GM12878 (cell line): ENCODE measurements at regions not wholly inside any gene's neighbourhood (a gene's known extent, or its start where the extent isn't known, plus 50 kb on each side); places are given as distances from the start of the nearest gene placed in this dataset.

Source experiments
- ATAC-seq: fragments of 200-7000 bp; cut with Tn5 transposase; 3 replicates; pipeline ENCODE4 v1.9.1; 2020; ENCODE audit warnings: mild to moderate bottlenecking, moderate library complexity
- BruUV-seq: library from RNA; stranded (reverse); fragments of 400-500 nt; replicated peaks from 2 replicates; lab custom pipeline; 2021; lab: Mats Ljungman, UMichigan
- CTCF ChIA-PET: fragments of 300-600 bp; sonication (Branson Sonifier 250); formaldehyde crosslinking; extraction: SDS; loops from one replicate; lab custom pipeline; 2021; ENCODE audit warnings: inconsistent platforms; lab: Yijun Ruan, JAX
- POLR2A ChIA-PET: fragments of 350-600 bp; formaldehyde crosslinking; extraction: SDS; loops from one replicate; lab custom pipeline; 2021; ENCODE audit warnings: inconsistent platforms; lab: Charles Lee
- RAD21 ChIA-PET: fragments of 300-600 bp; sonication (Branson Sonifier 250); formaldehyde crosslinking; loops from one replicate; lab custom pipeline; 2023; ENCODE audit warnings: antibody characterized with exemption; ENCODE audit not compliant: unreplicated experiment; lab: Charles Lee
- SMC1A ChIA-PET: fragments of 300-600 bp; sonication (Branson Sonifier 250); formaldehyde crosslinking; loops from one replicate; lab custom pipeline; 2023; ENCODE audit not compliant: unreplicated experiment, uncharacterized antibody; lab: Charles Lee
- DNase-seq: peaks from one replicate; pipeline ENCODE4 v3.0.0-alpha.2; 2011; ENCODE audit warnings: low read depth, low spot score
- FAIRE-seq: peaks from 3 replicates; lab custom pipeline; 2011; peaks lifted over from hg19 to GRCh38; lab: Jason Lieb, UNC
- H2AFZ ChIP-seq: 2 replicates; pipeline ENCODE4 v1.6.0; 2011; ENCODE audit warnings: low read depth, low read length, control low read depth; ENCODE audit not compliant: control insufficient read depth
- H3K27ac ChIP-seq: 2 replicates; pipeline ENCODE4 v1.5.1; 2011; ENCODE audit warnings: control low read depth; ENCODE audit not compliant: control insufficient read depth, insufficient read depth
- H3K27me3 ChIP-seq, 2 experiments: replicated peaks in 1 of 2; 2 replicates each; pipeline versions ENCODE4 v1.6.0 to v1.6.1; 2011; ENCODE audit warnings: low read length in 1 of 2; ENCODE audit not compliant: control insufficient read depth in 2 of 2, insufficient read depth in 2 of 2
- H3K36me3 ChIP-seq, 2 experiments: 2 replicates each; pipeline ENCODE4 v1.5.1; 2011; ENCODE audit warnings: low read length in 1 of 2; ENCODE audit not compliant: control insufficient read depth in 2 of 2, insufficient read depth in 2 of 2
- H3K4me1 ChIP-seq: 2 replicates; pipeline ENCODE4 v1.6.1; 2011; ENCODE audit warnings: mild to moderate bottlenecking, low read length, moderate library complexity, mixed read lengths; ENCODE audit not compliant: control insufficient read depth, insufficient read depth
- H3K4me2 ChIP-seq: 2 replicates; pipeline ENCODE4 v1.6.0; 2011; ENCODE audit warnings: control low read depth; ENCODE audit not compliant: control insufficient read depth, insufficient read depth
- H3K4me3 ChIP-seq: fragments of 200-600 bp; sonication (generic); 2 replicates; pipeline ENCODE4 v1.5.1; 2016
- H3K79me2 ChIP-seq: 2 replicates; pipeline ENCODE4 v1.6.0; 2011; ENCODE audit warnings: low read length; ENCODE audit not compliant: control insufficient read depth, insufficient read depth
- H3K9ac ChIP-seq: 2 replicates; pipeline ENCODE4 v1.8.0; 2011; ENCODE audit warnings: low read length, control low read depth, mixed read lengths; ENCODE audit not compliant: control insufficient read depth, insufficient read depth
- H3K9me3 ChIP-seq: replicated peaks from 3 replicates; pipeline ENCODE4 v1.5.1; 2011; ENCODE audit warnings: mild to moderate bottlenecking, low read length; ENCODE audit not compliant: control insufficient read depth, insufficient read depth
- H4K20me1 ChIP-seq: 2 replicates; pipeline ENCODE4 v1.6.0; 2011; ENCODE audit not compliant: control insufficient read depth, insufficient read depth
- GABPA ChIP-seq: IDR thresholded peaks from 2 replicates; pipeline ENCODE4 v1.6.1; 2014; ENCODE audit warnings: antibody characterized with exemption, low read depth, mild to moderate bottlenecking, inconsistent platforms
- NBN ChIP-seq: fragments of 450-650 bp; IDR thresholded peaks from 2 replicates; pipeline ENCODE4 v1.6.1; 2016
- NRF1 ChIP-seq: conservative IDR thresholded peaks from 2 replicates; pipeline ENCODE4 v1.6.1; 2011; ENCODE audit warnings: mild to moderate bottlenecking, low read depth, low read length, improper control_type of control experiment
- PAX8 ChIP-seq: fragments of 450-650 bp; IDR thresholded peaks from 2 replicates; pipeline ENCODE4 v1.6.1; 2017; ENCODE audit warnings: mild to moderate bottlenecking, moderate library complexity
- POLR2AphosphoS5 ChIP-seq: IDR thresholded peaks from 2 replicates; pipeline ENCODE4 v1.6.1; 2011; ENCODE audit warnings: mild to moderate bottlenecking, low read length, inconsistent platforms
- RAD51 ChIP-seq: fragments of 450-650 bp; IDR thresholded peaks from 2 replicates; pipeline ENCODE4 v1.6.1; 2016; ENCODE audit warnings: moderate library complexity, mild to moderate bottlenecking, inconsistent platforms
- RBBP5 ChIP-seq: fragments of 200-600 bp; sonication (generic); conservative IDR thresholded peaks from 2 replicates; pipeline ENCODE4 v1.6.1; 2016
- SP1 ChIP-seq: IDR thresholded peaks from one replicate; pipeline ENCODE4 v1.6.1; 2011; ENCODE audit warnings: low read depth, low read length
- SPI1 ChIP-seq: IDR thresholded peaks from 2 replicates; pipeline ENCODE4 v1.6.1; 2011; ENCODE audit warnings: low read depth, mild to moderate bottlenecking, low read length, moderate library complexity, borderline replicate concordance; ENCODE audit not compliant: insufficient read depth
- SRF ChIP-seq, 2 experiments: IDR thresholded peaks; 2 replicates each; pipeline ENCODE4 v1.6.1; 2011; ENCODE audit warnings: low read depth in 2 of 2, low read length in 2 of 2, mild to moderate bottlenecking in 1 of 2, moderate library complexity in 1 of 2
- TCF3 ChIP-seq: IDR thresholded peaks from 2 replicates; pipeline ENCODE4 v1.6.1; 2012; ENCODE audit warnings: low read depth, mild to moderate bottlenecking, low read length, borderline replicate concordance; ENCODE audit not compliant: insufficient read depth
- TCF7 ChIP-seq: IDR thresholded peaks from 2 replicates; pipeline ENCODE4 v1.6.1; 2014; ENCODE audit warnings: antibody characterized with exemption, borderline replicate concordance
- WRNIP1 ChIP-seq: IDR thresholded peaks from 2 replicates; pipeline ENCODE4 v1.6.1; 2011; ENCODE audit warnings: low read depth, low read length, improper control_type of control experiment, borderline replicate concordance
- YY1 ChIP-seq: IDR thresholded peaks from 2 replicates; pipeline ENCODE4 v1.6.1; 2011; ENCODE audit warnings: low read depth, mild to moderate bottlenecking, low read length
- ZBED1 ChIP-seq: IDR thresholded peaks from 2 replicates; pipeline ENCODE4 v1.6.1; 2016; ENCODE audit warnings: borderline replicate concordance
- ZNF217 ChIP-seq: fragments of 450-650 bp; IDR thresholded peaks from 2 replicates; pipeline ENCODE4 v1.6.1; 2017; ENCODE audit warnings: antibody characterized with exemption, mild to moderate bottlenecking
- ZNF24 ChIP-seq: fragments of 450-650 bp; IDR thresholded peaks from 2 replicates; pipeline ENCODE4 v1.6.1; 2017; ENCODE audit warnings: antibody characterized with exemption, mild to moderate bottlenecking
- ZNF622 ChIP-seq: fragments of 450-650 bp; IDR thresholded peaks from 2 replicates; pipeline ENCODE4 v1.6.1; 2017; ENCODE audit warnings: mild to moderate bottlenecking, inconsistent platforms
- WGBS: methylation state at CpG from one replicate; pipeline ENCODE4 v1.1.6; 2016; ENCODE audit warnings: low lambda C conversion rate; ENCODE audit not compliant: insufficient replicate concordance, insufficient coverage; ENCODE audit errors: missing lambda C conversion rate; 5-methylcytosine and 5-hydroxymethylcytosine counted together
- in situ Hi-C: fragments of 300-500 bp; cut with MboI; formaldehyde crosslinking; loops from 9 replicates; pipeline ENCODE4 v1.14.3; 2018; ENCODE audit warnings: mixed read lengths
- intact Hi-C: fragments of 100-400 bp; cut with micrococcal nuclease; formaldehyde crosslinking; loops from one replicate; pipeline ENCODE4 v1.14.2; 2022; ENCODE audit not compliant: unreplicated experiment
- TF ChIP-seq, protein P1 (sequence below): fragments of 450-650 bp; IDR thresholded peaks from 2 replicates; pipeline ENCODE4 v1.6.1; 2017; ENCODE audit warnings: mild to moderate bottlenecking
- TF ChIP-seq, protein P2 (sequence below): IDR thresholded peaks from 2 replicates; pipeline ENCODE4 v1.6.1; 2012; ENCODE audit warnings: low read depth, low read length, improper control_type of control experiment

DNA sequence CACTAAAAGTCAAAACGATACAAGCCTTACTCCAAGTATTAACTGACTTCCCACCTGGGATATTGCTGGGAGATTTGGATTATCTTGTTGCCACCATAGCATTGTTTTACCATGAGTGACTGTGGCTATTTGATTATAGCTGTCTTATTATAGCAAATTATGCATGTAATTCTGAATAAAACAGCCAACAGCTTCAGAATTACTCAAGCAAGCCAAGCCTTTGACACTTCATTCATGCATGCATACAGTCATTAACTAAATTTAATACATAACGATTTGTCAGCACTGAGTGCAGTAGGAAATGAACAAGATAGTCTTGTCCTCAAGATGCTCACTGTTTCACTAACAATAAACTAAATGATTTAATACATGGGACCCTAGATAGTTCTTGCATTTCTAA lies 133.0 kb upstream of the FRMD6 start:
- no peaks in the 10 kb centered on the region for H4K20me1 ChIP-seq
- intact Hi-C loops = no loop called here
- RAD21 ChIA-PET = interaction anchor here (0.6 kb wide), 1 partner anchor 260 kb away, joined by 3 read pairs; no protein-coding TSS in a partner anchor
- no peak overlapping the region for H3K27ac ChIP-seq
- DNase-seq (no peak), ATAC-seq (no peak), FAIRE-seq (no peak)
- SMC1A ChIA-PET = no interaction called here
- CTCF ChIA-PET = no interaction called here
- H3K27me3 ChIP-seq = no peaks in the 10 kb centered on the region; a peak in 1 of 4 replicates
- no peak overlapping the region for H3K4me2 ChIP-seq
- no peak for TF ChIP-seq ZNF217
- no peak for TF ChIP-seq GABPA
- TF ChIP-seq NRF1 = no peak
- TF ChIP-seq WRNIP1 = no peak
- no peak for TF ChIP-seq YY1
- TF ChIP-seq RAD51 = no peak
- TF ChIP-seq, protein P1, sequence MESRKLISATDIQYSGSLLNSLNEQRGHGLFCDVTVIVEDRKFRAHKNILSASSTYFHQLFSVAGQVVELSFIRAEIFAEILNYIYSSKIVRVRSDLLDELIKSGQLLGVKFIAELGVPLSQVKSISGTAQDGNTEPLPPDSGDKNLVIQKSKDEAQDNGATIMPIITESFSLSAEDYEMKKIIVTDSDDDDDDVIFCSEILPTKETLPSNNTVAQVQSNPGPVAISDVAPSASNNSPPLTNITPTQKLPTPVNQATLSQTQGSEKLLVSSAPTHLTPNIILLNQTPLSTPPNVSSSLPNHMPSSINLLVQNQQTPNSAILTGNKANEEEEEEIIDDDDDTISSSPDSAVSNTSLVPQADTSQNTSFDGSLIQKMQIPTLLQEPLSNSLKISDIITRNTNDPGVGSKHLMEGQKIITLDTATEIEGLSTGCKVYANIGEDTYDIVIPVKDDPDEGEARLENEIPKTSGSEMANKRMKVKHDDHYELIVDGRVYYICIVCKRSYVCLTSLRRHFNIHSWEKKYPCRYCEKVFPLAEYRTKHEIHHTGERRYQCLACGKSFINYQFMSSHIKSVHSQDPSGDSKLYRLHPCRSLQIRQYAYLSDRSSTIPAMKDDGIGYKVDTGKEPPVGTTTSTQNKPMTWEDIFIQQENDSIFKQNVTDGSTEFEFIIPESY = no peak
- no peak for TF ChIP-seq ZBED1
- no peak for TF ChIP-seq SPI1
- TF ChIP-seq SP1 = no peak
- TF ChIP-seq SRF (IDR thresholded peaks at IDR 0.05; ENCODE audit: low read depth in 2 of 2, low read length in 2 of 2) = no peak
- no peak for TF ChIP-seq ZNF24
- TF ChIP-seq PAX8 = no peak
- no peak for TF ChIP-seq TCF3
- no peak for TF ChIP-seq NBN
- no peak for TF ChIP-seq TCF7
- TF ChIP-seq, protein P2, sequence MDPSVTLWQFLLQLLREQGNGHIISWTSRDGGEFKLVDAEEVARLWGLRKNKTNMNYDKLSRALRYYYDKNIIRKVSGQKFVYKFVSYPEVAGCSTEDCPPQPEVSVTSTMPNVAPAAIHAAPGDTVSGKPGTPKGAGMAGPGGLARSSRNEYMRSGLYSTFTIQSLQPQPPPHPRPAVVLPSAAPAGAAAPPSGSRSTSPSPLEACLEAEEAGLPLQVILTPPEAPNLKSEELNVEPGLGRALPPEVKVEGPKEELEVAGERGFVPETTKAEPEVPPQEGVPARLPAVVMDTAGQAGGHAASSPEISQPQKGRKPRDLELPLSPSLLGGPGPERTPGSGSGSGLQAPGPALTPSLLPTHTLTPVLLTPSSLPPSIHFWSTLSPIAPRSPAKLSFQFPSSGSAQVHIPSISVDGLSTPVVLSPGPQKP = no peak
- TF ChIP-seq POLR2AphosphoS5 = no peak
- TF ChIP-seq ZNF622 = no peak
- no peak for TF ChIP-seq RBBP5
- no peaks in the 10 kb centered on the region for H3K4me1 ChIP-seq
- H3K9ac ChIP-seq = no peak overlapping the region
- no peak overlapping the region for H2AFZ ChIP-seq
- in situ Hi-C loops = no loop called here
- no peaks in the 10 kb centered on the region for H3K9me3 ChIP-seq
- no peaks in the 10 kb centered on the region for H3K79me2 ChIP-seq
- POLR2A ChIA-PET = no interaction called here
- 0% methylated on average over 2 of the region's 2 CpGs for WGBS
- no TSS peak for BruUV-seq
- H3K36me3 ChIP-seq = no peaks in the 10 kb centered on the region
- no peak overlapping the region for H3K4me3 ChIP-seq
